ENCODE measurements at regions not wholly inside any gene's neighbourhood (a gene's known extent, or its start where the extent isn't known, plus 50 kb on each side); places are given as distances from the start of the nearest gene placed in this dataset.

- no TSS peak for BruUV-seq (replicated peaks)
- DNase-seq (no peak), ATAC-seq (ENCODE audit: low read depth) (no peak)
- no peak overlapping the region for H3K4me2 ChIP-seq (ENCODE audit: low read depth, low read length)
- H4K8ac ChIP-seq (ENCODE audit: low read depth in 2 of 2, low read length in 2 of 2), result no peak overlapping the region
- no peak overlapping the region for H2BK120ac ChIP-seq (ENCODE audit: low read depth, low read length)
- no peak overlapping the region for H3K9ac ChIP-seq (ENCODE audit: low read depth, low read length)
- no peak overlapping the region for H4K5ac ChIP-seq (ENCODE audit: low read depth, low read length)
- in situ Hi-C loops (cut with MboI; ENCODE audit: low sequenced_read_pairs), result no loop called here
- dilution Hi-C loops (cut with HindIII; ENCODE audit: low sequenced_read_pairs, unreplicated experiment), result no loop called here
- no peak overlapping the region for H3K56ac ChIP-seq (ENCODE audit: extremely low read depth, insufficient read depth, low read length)
- H3K9me3 ChIP-seq (ENCODE audit: control insufficient read depth, insufficient read depth, low read length), result no peaks in the 10 kb centered on the region
- ChIA-PET CTCF (no interaction called here), POLR2A (ENCODE audit: unreplicated experiment) (no interaction called here)
- intact Hi-C loops (cut with micrococcal nuclease), result no loop called here
- no peaks in the 10 kb centered on the region for H3K79me1 ChIP-seq (ENCODE audit: low read depth in 1 of 2, low read length in 2 of 2)
- no peaks in the 10 kb centered on the region for H3K27me3 ChIP-seq (ENCODE audit: control insufficient read depth, insufficient read depth, low read length)
- no peak overlapping the region for H3K27ac ChIP-seq (ENCODE audit: insufficient read depth, low read length)
- H2BK5ac ChIP-seq (ENCODE audit: low read depth, low read length, poor library complexity, severe bottlenecking), result no peak overlapping the region
- TF ChIP-seq RFX5 (IDR thresholded peaks at IDR 0.05; ENCODE audit: low read depth, low read length) (no peak), BHLHE40 (IDR thresholded peaks at IDR 0.05; ENCODE audit: low read depth, low read length) (no peak), CTCF (conservative IDR thresholded peaks at IDR 0.05; ENCODE audit: low read depth, low read length) (no peak), MAFK (IDR thresholded peaks at IDR 0.05; ENCODE audit: low read depth, low read length) (no peak), FOS (IDR thresholded peaks at IDR 0.05; ENCODE audit: low read depth, low read length) (no peak), SMC3 (IDR thresholded peaks at IDR 0.05; ENCODE audit: low read depth, low read length) (no peak), ELK1 (IDR thresholded peaks at IDR 0.05; ENCODE audit: borderline replicate concordance, low read depth, low read length) (no peak), RCOR1 (IDR thresholded peaks at IDR 0.05; ENCODE audit: insufficient replicate concordance, low read length) (no peak), USF2 (IDR thresholded peaks at IDR 0.05; ENCODE audit: low read depth, low read length) (no peak), RAD21 (IDR thresholded peaks at IDR 0.05; ENCODE audit: low read length) (no peak), CEBPB (IDR thresholded peaks at IDR 0.05; ENCODE audit: low read depth, low read length) (no peak), CHD1 (IDR thresholded peaks at IDR 0.05; ENCODE audit: low read depth, low read length) (no peak), MAZ (IDR thresholded peaks at IDR 0.05; ENCODE audit: borderline replicate concordance, low read depth, low read length) (no peak), POLR2A (IDR thresholded peaks at IDR 0.05; ENCODE audit: low read depth, low read length) (no peak), MXI1 (IDR thresholded peaks at IDR 0.05; ENCODE audit: borderline replicate concordance, low read depth, low read length) (no peak), NFE2L2 (IDR thresholded peaks at IDR 0.05; ENCODE audit: low read depth, low read length) (no peak)
- H3K4ac ChIP-seq (ENCODE audit: low read depth, low read length), result no peak overlapping the region
- no peak overlapping the region for H3K23ac ChIP-seq (ENCODE audit: low read depth, low read length)
- H3K4me3 ChIP-seq (ENCODE audit: insufficient read depth, low read depth, low read length), result no peak overlapping the region
- no peak overlapping the region for H4K91ac ChIP-seq (ENCODE audit: insufficient read depth, low read depth, low read length)
- no peak overlapping the region for H2BK20ac ChIP-seq (ENCODE audit: low read depth, low read length)
- no peak overlapping the region for H2AK5ac ChIP-seq (ENCODE audit: low read depth, low read length)
- no CpG with 5 or more reads among the region's 4 CpGs for WGBS, 2 experiments (ENCODE audit: extremely low coverage in 2 of 2, insufficient read length in 1 of 2)
- H2BK15ac ChIP-seq (ENCODE audit: low read depth, low read length), result no peak overlapping the region
- no peak overlapping the region for H2AFZ ChIP-seq (replicated peaks; ENCODE audit: low read length, poor library complexity)
- no peak overlapping the region for H2AK9ac ChIP-seq (replicated peaks; ENCODE audit: low read depth, low read length, poor library complexity)
- H3K36me3 ChIP-seq (ENCODE audit: control insufficient read depth, insufficient read depth, low read length), result no peaks in the 10 kb centered on the region
- no peaks in the 10 kb centered on the region for H4K20me1 ChIP-seq (ENCODE audit: insufficient read depth, low read length)
- no peak overlapping the region for H3K14ac ChIP-seq (replicated peaks; ENCODE audit: low read depth, low read length)
- no peak overlapping the region for H3K18ac ChIP-seq (ENCODE audit: low read depth, low read length)
- no peaks in the 10 kb centered on the region for H3K4me1 ChIP-seq (ENCODE audit: control insufficient read depth, insufficient read depth, low read length)
- no peaks in the 10 kb centered on the region for H3K9me1 ChIP-seq (ENCODE audit: insufficient read depth, low read length)
Measured at GRCh38 chr14:23877538-23878180, 75.9 kb upstream of the DHRS4 start.

All from IMR-90 (cell line).